ENCODE measurements at regions not wholly inside any gene's neighbourhood (a gene's known extent, or its start where the extent isn't known, plus 50 kb on each side); places are given as distances from the start of the nearest gene placed in this dataset.

GRCh38 chr2:161004379-161004778 lies 155.8 kb upstream of the TANK start:
- no peak for DNase-seq (ENCODE audit: low read depth in 2 of 3, low spot score in 1 of 3)

- DNase-seq (ENCODE audit: low read depth in 2 of 3, low spot score in 1 of 3), result no peak
Measured at GRCh38 chr2:161005170-161005569, 155.1 kb upstream of the TANK start.

- no peak for DNase-seq (ENCODE audit: low read depth in 2 of 3, low spot score in 1 of 3)
Measured at GRCh38 chr2:161008311-161008710, 151.9 kb upstream of the TANK start.

- DNase-seq (ENCODE audit: low read depth in 2 of 3, low spot score in 1 of 3), result no peak
Measured at GRCh38 chr2:161010503-161011015, 149.7 kb upstream of the TANK start.

- DNase-seq (ENCODE audit: low read depth in 2 of 3, low spot score in 1 of 3), result no peak
Measured at GRCh38 chr2:161017780-161018470, 142.3 kb upstream of the TANK start.

GRCh38 chr2:161019311-161019710 lies 140.9 kb upstream of the TANK start:
- DNase-seq (ENCODE audit: low read depth in 2 of 3, low spot score in 1 of 3), result no peak

- DNase-seq (ENCODE audit: low read depth in 2 of 3, low spot score in 1 of 3), result no peak
Measured at GRCh38 chr2:161020437-161020836, 139.8 kb upstream of the TANK start.

- DNase-seq (ENCODE audit: low read depth in 2 of 3, low spot score in 1 of 3), result no peak
Measured at GRCh38 chr2:161028581-161028980, 131.6 kb upstream of the TANK start.

- no peak for DNase-seq (ENCODE audit: low read depth in 2 of 3, low spot score in 1 of 3)
Measured at GRCh38 chr2:161029321-161029720, 130.9 kb upstream of the TANK start.

GRCh38 chr2:161030260-161031063 lies 129.8 kb upstream of the TANK start:
- DNase-seq (ENCODE audit: low read depth in 2 of 3, low spot score in 1 of 3), result no peak

- no peak for DNase-seq (ENCODE audit: low read depth in 2 of 3, low spot score in 1 of 3)
Measured at GRCh38 chr2:161031511-161031910, 128.7 kb upstream of the TANK start.

GRCh38 chr2:161032635-161033034 lies 127.6 kb upstream of the TANK start:
- DNase-seq (ENCODE audit: low read depth in 2 of 3, low spot score in 1 of 3), result no peak

- DNase-seq (ENCODE audit: low read depth in 2 of 3, low spot score in 1 of 3), result no peak
Measured at GRCh38 chr2:161033059-161033660, 127.1 kb upstream of the TANK start.

- DNase-seq (ENCODE audit: low read depth in 2 of 3, low spot score in 1 of 3), result no peak
Measured at GRCh38 chr2:161036926-161037325, 123.3 kb upstream of the TANK start.

- DNase-seq (ENCODE audit: low read depth in 2 of 3, low spot score in 1 of 3), result no peak
Measured at GRCh38 chr2:161039071-161039470, 121.2 kb upstream of the TANK start.

- DNase-seq (ENCODE audit: low read depth in 2 of 3, low spot score in 1 of 3), result no peak
Measured at GRCh38 chr2:161041356-161041755, 118.9 kb upstream of the TANK start.

- no peak for DNase-seq (ENCODE audit: low read depth in 2 of 3, low spot score in 1 of 3)
Measured at GRCh38 chr2:161042990-161043625, 117.1 kb upstream of the TANK start.

- DNase-seq (ENCODE audit: low read depth in 2 of 3, low spot score in 1 of 3), result no peak
Measured at GRCh38 chr2:161044095-161044865, 115.9 kb upstream of the TANK start.

- no peak for DNase-seq (ENCODE audit: low read depth in 2 of 3, low spot score in 1 of 3)
Measured at GRCh38 chr2:161044921-161045320, 115.3 kb upstream of the TANK start.

GRCh38 chr2:161045726-161046125 lies 114.5 kb upstream of the TANK start:
- no peak for DNase-seq (ENCODE audit: low read depth in 2 of 3, low spot score in 1 of 3)

GRCh38 chr2:161046876-161047275 lies 113.4 kb upstream of the TANK start:
- DNase-seq (ENCODE audit: low read depth in 2 of 3, low spot score in 1 of 3), result no peak
